GM04503 (cell line): ENCODE measurements at regions not wholly inside any gene's neighbourhood (a gene's known extent, or its start where the extent isn't known, plus 50 kb on each side); places are given as distances from the start of the nearest gene placed in this dataset.

Experiments
- DNase-seq: peaks from one replicate; pipeline ENCODE4 v3.0.0-alpha.2; 2012; ENCODE audit warnings: low read depth

DNA sequence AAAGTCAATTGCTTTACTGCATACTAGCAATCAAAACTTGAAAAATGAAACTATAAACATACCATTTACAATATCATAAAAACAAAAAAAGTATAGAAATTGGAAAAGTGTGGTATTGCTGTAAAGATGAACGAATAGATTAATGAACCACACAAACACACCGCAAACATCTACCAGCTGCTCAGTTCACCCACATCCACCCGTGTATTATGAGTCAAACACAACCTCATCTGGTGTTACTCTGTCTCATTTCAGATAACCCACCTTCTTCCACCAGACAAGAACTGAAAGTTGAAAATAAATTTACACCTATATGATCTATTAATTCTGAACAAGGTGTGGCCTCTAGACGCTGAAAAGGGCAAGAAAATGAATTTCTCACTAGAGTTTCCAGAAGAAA, 53.3 kb downstream of the BLID start:
- no peak for DNase-seq

DNA sequence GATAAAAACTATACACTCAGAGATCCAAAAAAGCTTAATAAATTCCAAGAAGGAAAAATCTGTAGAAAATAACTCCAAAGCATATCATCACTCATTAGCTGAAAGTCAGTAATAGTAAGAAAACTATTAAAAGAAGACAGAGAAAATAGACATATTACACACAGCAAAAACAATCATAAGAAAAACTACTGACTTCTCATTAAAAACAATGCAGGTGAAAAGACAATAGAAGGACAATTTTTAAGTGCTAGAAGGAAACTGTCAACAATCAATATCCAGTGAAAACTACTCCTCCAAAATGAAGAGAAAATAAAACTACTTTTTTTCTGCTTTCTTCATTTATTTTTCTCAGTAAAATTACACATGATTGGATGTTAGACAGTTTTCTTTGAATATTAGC, 56.5 kb downstream of the BLID start:
- no peak for DNase-seq

DNA sequence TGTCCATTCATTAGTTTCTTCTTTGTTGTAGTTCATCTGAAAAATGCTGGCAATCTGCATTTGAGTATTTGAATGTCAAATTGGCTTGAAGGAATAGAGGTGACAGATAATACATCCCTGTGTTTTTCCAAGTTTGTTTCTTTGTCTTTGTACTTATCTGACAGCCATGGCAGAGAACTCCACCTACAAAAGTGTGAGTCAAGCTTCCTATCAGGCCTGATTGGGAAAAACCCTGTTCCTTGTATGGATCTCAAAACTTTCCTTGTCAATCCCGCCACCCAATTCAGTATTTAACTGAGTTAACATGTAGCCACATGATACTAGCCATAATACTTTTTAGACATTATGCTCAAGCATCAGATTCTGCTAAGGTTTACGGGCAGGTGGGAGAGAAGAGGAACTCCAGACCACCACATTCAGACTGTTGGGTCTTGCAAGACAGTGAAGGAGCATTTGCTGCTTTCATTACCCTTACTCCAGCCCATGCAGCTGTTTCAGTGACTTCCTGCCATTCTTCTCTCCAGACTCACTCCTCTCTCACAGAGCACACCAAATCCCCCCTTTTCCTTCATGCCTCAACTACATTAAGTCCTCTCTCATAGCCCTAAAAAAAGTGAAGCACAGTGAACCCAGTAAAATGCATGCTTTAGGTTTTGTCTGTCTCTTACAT, 65.9 kb downstream of the BLID start:
- DNase-seq, result no peak

DNA sequence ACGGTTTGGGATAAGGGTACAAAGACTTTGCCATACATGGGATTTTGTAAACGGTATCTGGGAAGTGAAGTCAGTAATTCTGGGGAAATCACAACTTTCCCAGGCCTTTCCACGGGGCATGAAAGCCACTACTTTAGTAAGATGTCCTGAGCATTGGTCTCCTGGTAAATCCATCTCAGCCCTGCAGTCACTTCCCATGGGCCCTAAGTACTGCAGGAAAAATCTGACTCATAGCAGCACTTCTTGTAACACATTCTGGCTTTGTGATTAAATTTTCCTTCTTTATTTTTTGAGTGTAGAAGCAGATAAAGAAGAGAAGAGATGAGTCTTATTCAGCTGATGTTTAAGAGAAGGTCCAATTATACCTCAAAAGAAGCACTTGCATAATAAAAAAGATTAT, 67.6 kb downstream of the BLID start:
- no peak for DNase-seq

DNA sequence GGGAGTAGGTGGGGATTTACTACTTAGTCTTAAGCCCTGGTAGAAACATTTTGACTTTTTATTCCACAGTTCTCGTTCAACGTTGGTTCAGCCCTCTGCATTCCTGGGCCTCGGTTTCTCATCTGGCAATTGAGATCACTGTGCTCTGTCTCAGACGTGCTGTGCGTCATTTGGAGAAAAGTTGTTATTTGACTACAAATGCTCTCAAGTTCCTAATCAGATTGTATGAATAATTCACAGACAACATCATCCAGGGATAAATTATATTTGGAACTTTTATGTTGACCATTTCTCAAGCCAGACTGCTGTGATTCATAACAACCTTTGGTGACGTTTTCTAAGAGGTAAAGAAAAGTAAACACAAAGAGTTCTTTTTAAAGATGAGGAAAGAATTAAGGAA, 69.2 kb downstream of the BLID start:
- DNase-seq, result no peak

DNA sequence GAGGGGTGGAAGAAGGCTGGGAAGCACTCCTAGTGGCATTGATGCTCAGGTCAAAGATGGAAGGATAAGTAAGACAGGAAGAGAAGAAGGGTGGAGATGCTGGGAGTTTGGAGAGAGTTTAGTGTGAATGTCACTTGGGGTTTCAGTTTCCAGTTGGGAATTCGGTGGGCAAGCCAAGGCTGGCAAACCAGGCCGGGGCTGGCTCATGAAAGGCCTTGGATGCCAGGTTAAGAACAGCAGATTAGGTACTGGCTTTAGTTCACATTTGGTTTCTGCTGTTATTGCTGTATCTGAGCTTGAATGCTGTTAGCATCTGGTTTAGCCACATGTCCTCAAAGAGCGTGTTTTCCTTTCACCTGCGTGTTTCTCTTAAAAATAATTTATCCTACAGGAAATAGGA, 69.6 kb downstream of the BLID start:
- no peak for DNase-seq

DNA sequence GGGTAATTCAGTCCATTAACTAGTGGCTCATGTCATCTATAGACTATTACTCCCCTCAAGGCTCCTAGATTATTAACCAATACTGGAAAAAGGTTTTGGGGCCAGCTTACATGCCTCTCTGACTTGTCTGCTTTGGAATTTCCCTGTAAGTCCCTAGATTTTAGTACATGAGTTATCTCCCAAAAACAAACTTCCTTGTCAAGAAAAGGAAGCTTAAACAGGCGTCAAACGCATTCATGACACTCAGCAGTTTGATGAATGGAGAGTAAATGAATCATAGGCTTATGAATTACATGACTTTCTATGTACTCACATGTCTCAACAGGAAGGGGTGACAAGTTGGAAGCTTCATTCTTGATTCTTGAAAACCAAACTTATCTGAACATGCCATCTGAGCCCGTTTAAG, 70.8 kb downstream of the BLID start:
- peak; percentile 65 for DNase-seq

DNA sequence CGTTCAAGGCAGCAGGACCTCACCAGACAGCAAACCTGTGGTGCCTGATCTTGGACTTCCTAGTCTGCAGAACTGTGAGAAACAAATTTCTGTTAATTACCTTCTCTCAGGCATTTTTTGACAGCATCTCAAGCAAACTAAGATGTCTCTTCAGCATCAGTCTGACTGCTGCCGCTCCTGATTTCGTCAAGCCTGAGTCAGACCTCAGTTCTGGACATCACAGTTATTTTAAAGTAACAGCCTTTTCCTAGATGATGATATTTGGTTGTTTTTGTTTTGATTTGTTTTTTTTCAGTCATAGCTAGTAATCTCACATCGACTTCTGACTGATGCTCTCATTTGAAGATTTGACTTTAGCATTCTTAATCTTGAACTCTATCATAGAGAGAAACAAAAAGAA, 71.9 kb downstream of the BLID start:
- no peak for DNase-seq

DNA sequence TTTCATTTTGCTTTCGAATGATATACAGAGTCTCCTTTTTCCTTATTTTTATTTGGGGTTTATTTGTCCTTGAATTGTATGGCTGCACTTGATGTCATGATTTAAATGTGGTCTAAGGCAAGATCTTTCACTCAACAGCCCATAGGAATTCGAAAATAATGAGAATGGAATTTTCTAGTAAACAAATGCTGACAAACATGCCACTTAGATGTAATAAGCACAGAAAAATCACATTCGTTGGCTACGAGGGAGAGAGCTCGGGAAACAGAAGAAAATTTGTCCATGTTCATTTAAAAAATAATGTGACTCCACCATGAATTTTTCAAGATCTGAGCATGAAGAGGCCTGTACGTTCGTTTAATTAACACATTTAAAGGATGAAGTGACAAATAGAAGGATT, 73.0 kb downstream of the BLID start:
- DNase-seq, result no peak

DNA sequence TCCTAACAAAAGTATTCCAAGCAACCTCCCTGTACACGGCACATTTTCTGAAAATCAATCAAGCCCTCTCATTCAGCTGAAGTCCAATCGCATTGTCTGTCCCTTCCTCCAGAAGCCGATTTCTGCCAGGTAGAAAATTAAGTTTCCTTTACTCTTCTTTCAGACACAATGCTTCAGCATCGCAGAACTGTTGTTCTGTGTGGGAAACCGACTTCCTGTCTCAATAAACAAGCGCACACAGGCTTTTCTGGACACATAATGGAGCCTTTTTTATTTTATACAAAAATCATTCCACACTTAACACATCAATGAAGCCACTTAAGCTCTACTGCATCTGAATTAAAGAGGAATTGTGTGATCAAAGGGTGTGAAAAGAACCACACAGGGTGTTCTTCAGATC, 75.6 kb downstream of the BLID start:
- DNase-seq, result no peak

DNA sequence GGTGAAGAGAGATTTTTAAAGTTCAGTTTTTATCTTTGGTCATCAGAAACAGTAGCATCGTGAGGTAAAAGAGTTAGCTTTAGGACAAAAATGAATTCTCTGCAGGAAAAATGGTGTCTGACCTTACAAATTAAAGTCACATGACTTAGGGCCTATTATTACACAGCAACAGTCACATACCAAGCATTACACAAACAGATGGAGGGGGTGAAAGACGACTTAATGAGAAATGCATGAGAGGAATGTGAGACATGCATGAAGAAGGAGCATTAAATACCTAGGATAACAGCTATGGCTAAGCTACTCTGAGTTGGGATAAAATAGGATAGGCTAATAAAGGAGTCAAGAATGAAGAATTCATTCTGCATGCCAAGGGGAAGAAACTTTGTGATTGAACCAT, 77.5 kb downstream of the BLID start:
- peak; percentile 97 for DNase-seq

DNA sequence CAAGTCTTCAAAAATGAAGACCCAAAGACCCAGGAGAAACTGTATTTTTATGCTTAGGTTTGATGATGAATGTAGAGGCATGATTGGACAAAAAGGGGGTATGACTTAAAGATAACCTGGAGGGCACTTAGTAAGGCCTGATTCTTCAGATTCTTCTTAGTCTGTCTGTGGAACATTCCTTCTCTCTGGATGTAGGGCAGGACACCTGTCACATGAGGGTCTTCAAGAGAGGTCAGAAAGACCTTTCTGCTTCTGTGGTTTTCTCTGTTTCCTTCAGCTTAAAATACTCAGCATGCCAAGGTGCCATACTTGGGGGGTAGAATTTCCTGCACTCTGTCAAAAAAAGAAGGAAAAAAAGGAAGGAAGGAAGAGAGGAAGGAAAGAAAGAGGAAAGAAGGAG, 78.1 kb downstream of the BLID start:
- DNase-seq, result no peak

DNA sequence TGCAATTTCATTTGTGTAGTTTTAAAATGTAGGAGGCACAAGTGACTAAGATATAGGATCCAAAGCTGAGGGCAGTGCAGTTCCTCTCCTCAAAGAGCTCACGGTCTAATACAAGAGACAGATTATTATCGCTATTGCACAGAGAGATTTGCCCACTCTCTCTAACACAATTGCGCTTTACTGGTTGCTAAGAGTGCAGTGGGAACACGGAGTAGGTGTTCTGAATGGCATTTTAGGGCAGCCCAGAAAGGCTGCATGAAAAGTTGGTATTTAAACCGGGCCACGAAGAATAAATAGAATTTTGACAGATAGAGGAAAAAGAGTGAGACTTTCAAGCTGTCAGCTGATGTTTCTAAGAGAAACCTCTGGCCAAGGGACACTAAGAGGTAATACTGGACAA, 79.5 kb downstream of the BLID start:
- DNase-seq, result no peak

DNA sequence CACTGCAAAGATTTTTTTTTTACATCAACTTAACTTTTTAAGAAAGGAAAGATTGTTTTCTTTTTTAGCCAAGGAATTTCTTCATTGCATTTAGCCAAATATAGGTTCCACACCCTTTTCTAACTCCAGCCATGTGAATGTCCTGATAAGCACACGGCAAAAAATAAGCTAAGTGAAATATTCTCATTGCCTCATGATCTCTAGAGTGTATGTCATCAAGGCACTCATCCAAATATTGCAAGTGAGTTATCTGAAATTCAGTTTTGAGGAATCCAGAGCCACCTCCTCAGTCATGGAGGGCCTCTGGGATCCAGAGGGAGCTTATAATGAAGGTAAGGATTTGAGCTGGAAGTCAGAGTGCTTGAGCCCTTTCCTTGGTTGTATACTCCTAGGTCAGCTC, 80.0 kb downstream of the BLID start:
- peak; percentile 54 for DNase-seq

DNA sequence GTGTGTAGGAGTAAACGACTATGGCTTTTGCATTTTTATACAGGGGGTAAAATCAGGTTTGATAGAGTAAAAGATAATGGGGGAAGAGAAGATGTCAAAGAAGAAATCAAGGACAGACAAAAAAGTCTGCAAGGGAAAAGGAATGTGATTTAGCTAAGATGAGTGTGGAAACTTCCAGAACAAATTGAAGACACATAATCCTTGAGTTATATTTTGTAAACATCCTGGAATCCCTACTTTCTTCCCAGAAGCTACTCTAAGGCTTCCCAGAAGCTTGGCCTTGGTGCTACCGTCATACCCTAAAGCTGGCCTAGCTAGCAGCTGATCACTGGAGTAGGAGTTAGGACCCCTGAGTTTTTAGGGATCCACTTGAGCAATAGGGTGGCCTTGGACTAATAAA, 82.4 kb downstream of the BLID start:
- no peak for DNase-seq

DNA sequence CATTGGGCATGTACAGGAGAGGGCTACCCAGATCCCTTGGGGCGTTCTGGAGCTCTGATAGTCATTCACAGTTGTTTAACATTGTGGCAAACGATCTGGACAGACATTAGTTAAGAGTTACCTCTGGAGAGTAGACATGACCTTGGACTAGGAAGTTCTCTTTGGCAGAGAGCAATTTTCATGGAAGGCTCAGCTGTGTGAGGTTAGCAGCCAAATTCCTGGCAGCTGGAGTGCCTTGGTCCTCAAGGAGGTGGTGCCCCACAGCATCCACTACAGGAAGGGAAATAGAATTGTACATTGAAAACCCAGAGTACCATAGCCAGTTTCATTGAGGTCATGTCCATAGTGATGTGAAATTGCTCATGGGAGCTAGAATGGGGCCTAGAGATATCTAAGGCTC, 82.8 kb downstream of the BLID start:
- no peak for DNase-seq

DNA sequence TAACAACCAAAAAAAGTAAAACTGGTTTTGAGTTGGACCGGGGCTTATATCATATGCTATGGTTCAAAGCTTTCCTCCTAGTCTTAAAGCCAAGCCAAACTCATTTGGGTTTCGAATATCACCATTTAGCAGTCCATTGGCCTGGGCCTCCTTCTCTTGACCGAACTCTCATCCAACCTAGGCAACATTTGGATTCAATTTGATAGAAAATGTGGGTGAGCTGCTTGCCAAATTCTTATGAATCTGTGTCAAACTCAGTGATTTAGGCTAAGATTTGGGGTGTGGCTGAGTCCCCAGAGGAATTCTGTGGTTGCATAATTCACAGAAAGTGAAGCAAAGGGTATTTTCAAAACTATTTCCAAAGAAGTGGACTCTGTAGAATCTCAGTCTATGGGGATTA, 83.7 kb downstream of the BLID start:
- DNase-seq, result peak; percentile 91

DNA sequence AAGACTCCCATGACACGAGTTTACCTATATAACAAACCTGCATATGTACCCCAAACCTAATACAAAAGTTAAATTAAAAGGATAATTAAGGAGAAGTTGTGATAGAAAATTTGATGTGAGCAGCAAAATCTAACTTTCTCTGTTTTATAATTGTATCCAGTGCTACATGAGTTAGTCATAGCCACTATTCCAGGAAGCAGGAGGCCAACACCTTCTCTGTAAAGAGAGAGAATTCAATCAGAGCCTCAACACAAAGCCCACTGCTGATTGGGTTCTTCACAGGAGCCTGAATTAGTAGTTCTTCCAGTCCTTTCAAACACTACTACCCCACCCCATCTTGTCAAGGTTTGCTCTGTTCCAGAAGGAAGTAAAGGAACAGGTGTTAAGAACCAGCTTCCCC, 84.2 kb downstream of the BLID start:
- no peak for DNase-seq

DNA sequence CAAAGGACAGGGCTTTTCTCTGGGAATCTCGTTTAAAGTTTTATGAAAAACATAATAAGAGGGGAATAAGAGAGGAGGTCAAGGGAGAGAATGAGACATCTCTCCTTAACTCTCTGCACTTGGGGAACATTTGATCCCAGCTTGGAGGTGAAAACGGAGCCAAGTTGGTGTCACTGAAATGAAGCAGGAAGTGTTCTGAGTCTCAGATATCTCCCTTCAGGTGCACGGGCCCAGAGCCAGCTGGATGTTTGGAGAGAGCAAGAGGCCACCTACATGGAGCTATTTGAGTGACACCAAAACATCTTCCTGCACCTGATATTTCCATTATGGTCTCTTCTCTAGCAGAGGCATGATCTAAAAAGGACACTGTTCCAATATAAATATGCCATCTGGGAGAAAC, 85.7 kb downstream of the BLID start:
- DNase-seq, result no peak

DNA sequence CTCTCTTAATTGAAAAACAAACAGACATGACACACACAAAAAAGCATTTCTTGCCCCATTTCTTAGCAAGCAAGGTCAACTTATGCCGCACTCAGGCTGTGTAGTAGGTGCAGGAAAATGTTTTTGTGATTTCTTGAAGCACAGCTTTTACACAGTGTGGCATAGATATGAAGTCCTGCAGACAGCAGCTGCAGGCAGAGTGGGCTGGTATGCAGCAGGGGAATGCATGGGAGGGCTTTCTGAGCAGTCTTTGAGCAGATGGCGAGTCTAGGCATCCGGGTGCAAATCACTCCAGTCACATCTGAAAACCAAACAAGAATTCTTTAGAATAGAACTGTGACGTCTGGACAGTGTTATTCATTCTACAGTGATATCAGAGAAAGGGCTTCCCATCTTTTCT, 87.5 kb downstream of the BLID start:
- DNase-seq, result no peak

DNA sequence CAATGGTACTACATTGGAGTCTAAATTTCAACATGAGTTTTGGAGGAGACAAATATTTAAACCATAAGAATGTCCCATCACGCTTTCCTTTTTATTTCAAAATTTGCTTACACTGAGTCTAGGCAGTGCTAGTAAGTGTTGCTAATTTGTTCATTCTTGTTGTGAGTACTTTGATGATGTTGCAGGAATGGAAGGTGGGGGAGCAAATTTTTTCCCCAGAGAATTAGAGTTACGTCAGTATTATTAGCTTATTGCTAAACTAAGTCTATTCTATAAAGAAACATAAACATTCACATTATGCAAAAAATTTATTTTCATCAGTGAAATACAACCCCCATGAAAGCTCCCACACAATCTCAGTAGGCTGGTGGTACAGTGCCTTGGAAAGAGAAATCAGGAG, 88.0 kb downstream of the BLID start:
- no peak for DNase-seq

DNA sequence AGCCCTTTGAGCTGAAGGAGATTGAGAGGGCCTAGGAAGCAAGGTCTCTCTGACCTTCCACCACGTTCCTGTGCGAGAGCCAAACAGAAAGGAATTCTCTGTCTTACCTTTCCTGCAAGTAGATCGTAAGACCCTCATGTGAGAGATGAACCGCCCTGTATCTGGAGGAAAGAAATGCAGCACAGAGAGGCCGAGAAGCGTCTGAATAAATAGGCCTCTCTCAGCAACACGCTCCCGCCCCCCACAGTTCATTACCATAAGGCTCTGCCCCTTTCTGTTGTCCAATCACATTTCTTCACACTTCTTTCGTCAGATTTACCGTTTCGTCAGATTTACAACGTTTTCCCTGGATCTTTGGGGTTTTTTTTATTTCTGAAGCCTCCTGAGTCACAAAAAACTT, 90.3 kb downstream of the BLID start:
- no peak for DNase-seq

DNA sequence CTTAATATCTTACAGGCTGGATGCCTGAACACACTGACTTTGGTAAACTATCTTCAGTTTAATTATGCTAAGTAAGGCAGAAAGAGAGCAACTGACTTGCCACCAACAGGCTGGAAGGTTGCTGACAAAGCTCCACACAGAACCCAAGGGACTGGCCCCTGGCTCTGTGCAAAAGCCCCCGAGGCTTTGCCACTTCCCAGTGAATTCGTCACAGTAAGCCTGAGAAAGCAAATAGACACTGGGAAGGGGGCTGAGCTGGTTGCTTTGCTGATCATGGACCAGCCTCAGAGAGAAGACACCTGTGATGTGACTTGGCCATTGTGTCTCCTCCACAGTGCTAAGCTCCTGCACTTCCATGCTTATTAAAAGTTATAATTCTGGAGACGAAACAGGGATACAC, 91.7 kb downstream of the BLID start:
- no peak for DNase-seq

DNA sequence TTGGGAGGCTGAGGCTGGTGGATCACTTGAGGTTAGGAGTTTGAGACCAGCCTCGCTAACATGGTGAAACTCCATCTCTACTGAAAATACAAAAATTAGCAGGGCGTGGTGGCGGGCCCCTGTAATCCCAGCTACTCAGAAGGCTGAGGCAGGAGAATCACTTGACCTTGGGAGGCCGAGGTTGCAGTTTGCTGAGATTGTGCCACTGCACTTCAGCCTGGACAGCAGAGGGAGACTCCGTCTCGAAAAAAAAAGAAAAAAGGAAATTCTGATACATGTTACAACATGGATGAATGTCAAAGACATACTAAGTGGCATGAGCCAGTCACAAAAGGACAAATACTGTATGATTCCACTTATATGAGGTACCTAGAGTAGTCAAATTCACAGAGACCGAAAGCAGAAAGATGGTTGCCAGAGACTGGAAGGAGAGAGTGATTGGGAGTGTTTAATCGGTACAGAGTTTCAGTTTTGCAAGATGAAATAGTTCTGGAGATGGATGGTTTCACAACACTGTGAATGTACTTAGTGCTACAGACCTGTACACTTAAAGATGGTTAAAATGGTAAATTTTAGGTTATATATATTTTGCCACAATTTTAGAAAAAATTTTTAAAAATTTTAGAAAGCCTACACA, 92.3 kb downstream of the BLID start:
- DNase-seq, result no peak
